A673 (cell line): ENCODE measurements at regions not wholly inside any gene's neighbourhood (a gene's known extent, or its start where the extent isn't known, plus 50 kb on each side); places are given as distances from the start of the nearest gene placed in this dataset.

Source experiments
- EZH2 ChIP-seq: fragments of 200-600 bp; sonication (generic); IDR thresholded peaks from 2 replicates; pipeline ENCODE4 v1.6.1; 2017; ENCODE audit warnings: borderline replicate concordance, low read depth, mild to moderate bottlenecking, mixed read lengths, antibody characterized with exemption, low read length; ENCODE audit not compliant: poor library complexity, severe bottlenecking
- TF ChIP-seq, protein P1 (sequence below): fragments of 300-800, 200-600 bp; sonication (generic); conservative IDR thresholded peaks from 2 replicates; pipeline ENCODE4 v1.5.1; 2017; ENCODE audit warnings: low read depth, mild to moderate bottlenecking, antibody characterized with exemption, low read length, moderate library complexity, mixed read lengths

DNA sequence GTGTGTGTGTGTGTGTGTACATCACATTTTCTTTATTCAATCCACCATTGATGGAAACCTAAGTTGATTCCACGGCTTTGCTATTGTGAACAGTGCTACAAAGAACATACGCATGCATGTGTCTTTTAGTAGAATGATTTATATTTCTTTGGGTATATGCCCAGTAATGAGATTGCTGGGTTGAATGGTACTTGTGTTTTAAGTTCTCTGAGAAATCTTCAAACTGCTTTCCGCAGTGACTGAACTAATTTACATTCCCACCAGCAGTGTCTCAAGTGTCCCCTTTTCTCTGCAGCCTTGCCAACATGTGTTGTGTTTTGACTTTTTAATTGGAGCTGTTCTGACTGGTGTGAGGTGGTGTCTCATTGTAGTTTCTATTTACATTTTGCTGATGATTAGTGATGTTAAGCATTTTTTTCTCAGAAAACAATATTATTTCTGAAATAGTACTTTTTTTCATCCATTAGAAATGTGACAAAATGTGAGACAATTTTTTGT is 769.7 kb downstream of the TAF11L14 start:
- TF ChIP-seq, protein P1, sequence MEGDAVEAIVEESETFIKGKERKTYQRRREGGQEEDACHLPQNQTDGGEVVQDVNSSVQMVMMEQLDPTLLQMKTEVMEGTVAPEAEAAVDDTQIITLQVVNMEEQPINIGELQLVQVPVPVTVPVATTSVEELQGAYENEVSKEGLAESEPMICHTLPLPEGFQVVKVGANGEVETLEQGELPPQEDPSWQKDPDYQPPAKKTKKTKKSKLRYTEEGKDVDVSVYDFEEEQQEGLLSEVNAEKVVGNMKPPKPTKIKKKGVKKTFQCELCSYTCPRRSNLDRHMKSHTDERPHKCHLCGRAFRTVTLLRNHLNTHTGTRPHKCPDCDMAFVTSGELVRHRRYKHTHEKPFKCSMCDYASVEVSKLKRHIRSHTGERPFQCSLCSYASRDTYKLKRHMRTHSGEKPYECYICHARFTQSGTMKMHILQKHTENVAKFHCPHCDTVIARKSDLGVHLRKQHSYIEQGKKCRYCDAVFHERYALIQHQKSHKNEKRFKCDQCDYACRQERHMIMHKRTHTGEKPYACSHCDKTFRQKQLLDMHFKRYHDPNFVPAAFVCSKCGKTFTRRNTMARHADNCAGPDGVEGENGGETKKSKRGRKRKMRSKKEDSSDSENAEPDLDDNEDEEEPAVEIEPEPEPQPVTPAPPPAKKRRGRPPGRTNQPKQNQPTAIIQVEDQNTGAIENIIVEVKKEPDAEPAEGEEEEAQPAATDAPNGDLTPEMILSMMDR = no peak
- TF ChIP-seq EZH2 = no peak
